Astrocyte (in vitro differentiated cells and primary cell): ENCODE measurements at regions not wholly inside any gene's neighbourhood (a gene's known extent, or its start where the extent isn't known, plus 50 kb on each side); places are given as distances from the start of the nearest gene placed in this dataset.

Source experiments
- DNase-seq: peaks from one replicate; pipeline ENCODE4 v3.0.0-alpha.2; 2010; ENCODE audit warnings: low read depth
- FAIRE-seq: peaks from 2 replicates; lab custom pipeline; 2011; peaks lifted over from hg19 to GRCh38; lab: Jason Lieb, UNC
- H2AFZ ChIP-seq: 2 replicates; pipeline ENCODE4 v1.6.0; 2012; ENCODE audit warnings: low read depth, low read length, inconsistent platforms
- H3K27ac ChIP-seq: 2 replicates; pipeline ENCODE4 v1.5.1; 2011; ENCODE audit warnings: low read depth, low read length, inconsistent platforms
- H3K27me3 ChIP-seq: 2 replicates; pipeline ENCODE4 v1.6.0; 2011; ENCODE audit warnings: low read length, inconsistent platforms; ENCODE audit not compliant: insufficient read depth
- H3K36me3 ChIP-seq: 2 replicates; pipeline ENCODE4 v1.5.1; 2011; ENCODE audit warnings: low read length, inconsistent platforms; ENCODE audit not compliant: insufficient read depth
- H3K4me1 ChIP-seq: 2 replicates; pipeline ENCODE4 v1.5.1; 2011; ENCODE audit warnings: low read length, inconsistent platforms; ENCODE audit not compliant: insufficient read depth
- H3K4me2 ChIP-seq: 2 replicates; pipeline ENCODE4 v1.6.0; 2012; ENCODE audit warnings: low read length, inconsistent platforms
- H3K4me3 ChIP-seq: 2 replicates; pipeline ENCODE4 v1.5.1; 2011; ENCODE audit warnings: low read depth, mild to moderate bottlenecking, low read length, inconsistent platforms; ENCODE audit not compliant: insufficient read depth
- H3K79me2 ChIP-seq: 2 replicates; pipeline ENCODE4 v1.6.0; 2012; ENCODE audit warnings: mild to moderate bottlenecking, low read length, inconsistent platforms; ENCODE audit not compliant: insufficient read depth
- H3K9ac ChIP-seq: 2 replicates; pipeline ENCODE4 v1.6.0; 2012; ENCODE audit warnings: mild to moderate bottlenecking, low read length, inconsistent platforms
- H3K9me3 ChIP-seq: 2 replicates; pipeline ENCODE4 v1.5.1; 2012; ENCODE audit warnings: low read depth, mild to moderate bottlenecking, low read length, inconsistent platforms; ENCODE audit not compliant: insufficient read depth
- H4K20me1 ChIP-seq: 2 replicates; pipeline ENCODE4 v1.6.0; 2012; ENCODE audit warnings: low read length, inconsistent platforms; ENCODE audit not compliant: insufficient read depth
- H3K27ac Mint-ChIP-seq: one replicate; pipeline ENCODE4 v1.8.0; 2021; ENCODE audit warnings: mild to moderate bottlenecking, mixed read lengths; ENCODE audit not compliant: unreplicated experiment
- H3K27me3 Mint-ChIP-seq: one replicate; pipeline ENCODE4 v1.8.0; 2021; ENCODE audit warnings: low read depth, mixed read lengths; ENCODE audit not compliant: unreplicated experiment
- H3K36me3 Mint-ChIP-seq: one replicate; pipeline ENCODE4 v1.8.0; 2021; ENCODE audit warnings: low read depth, mixed read lengths; ENCODE audit not compliant: unreplicated experiment
- H3K4me1 Mint-ChIP-seq: one replicate; pipeline ENCODE4 v1.8.0; 2021; ENCODE audit warnings: low read depth, mixed read lengths; ENCODE audit not compliant: unreplicated experiment
- H3K4me3 Mint-ChIP-seq: one replicate; pipeline ENCODE4 v1.8.0; 2021; ENCODE audit warnings: mild to moderate bottlenecking, moderate library complexity, mixed read lengths; ENCODE audit not compliant: unreplicated experiment
- H3K9me3 Mint-ChIP-seq: one replicate; pipeline ENCODE4 v1.8.0; 2021; ENCODE audit warnings: mild to moderate bottlenecking, mixed read lengths; ENCODE audit not compliant: unreplicated experiment
- EZH2 ChIP-seq: IDR thresholded peaks from 2 replicates; pipeline ENCODE4 v1.6.1; 2012; ENCODE audit warnings: mild to moderate bottlenecking, low read length, inconsistent platforms; ENCODE audit not compliant: insufficient read depth
- TF ChIP-seq, protein P1 (sequence below): IDR thresholded peaks from 2 replicates; pipeline ENCODE4 v1.5.1; 2011; ENCODE audit warnings: low read depth, mild to moderate bottlenecking, inconsistent platforms, low read length, moderate library complexity; ENCODE audit not compliant: insufficient read depth

DNA sequence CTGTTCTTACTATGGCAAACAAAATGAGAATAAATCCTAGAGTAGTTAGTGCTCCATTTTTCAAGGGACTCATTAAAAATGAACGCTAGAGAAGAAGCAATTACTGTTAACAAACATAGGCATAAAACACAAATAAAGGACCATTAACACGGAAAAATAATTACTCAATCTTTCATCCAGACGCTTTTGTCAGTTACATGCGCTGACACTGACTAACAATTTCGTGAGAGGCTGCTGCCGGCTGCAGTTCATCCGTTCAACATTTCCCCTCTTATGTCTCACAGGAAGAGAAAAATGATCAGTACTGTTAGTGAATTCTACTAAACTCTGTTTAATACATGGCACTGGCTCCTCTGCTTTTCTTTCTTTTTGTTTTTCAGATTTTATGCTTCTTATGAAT lies 472.7 kb upstream of the FLRT2 start:
- Mint-ChIP-seq H3K4me3 (no peak overlapping the region), H3K4me1 (peaks cover 3% of the 10 kb centered on the region), H3K27ac (no peak overlapping the region), H3K27me3 (no peaks in the 10 kb centered on the region), H3K36me3 (no peaks in the 10 kb centered on the region), H3K9me3 (peaks cover 24% of the 10 kb centered on the region)
- Histone ChIP-seq H3K4me3 (no peak overlapping the region), H3K4me2 (no peak overlapping the region), H3K4me1 (no peaks in the 10 kb centered on the region), H2AFZ (no peak overlapping the region), H4K20me1 (no peaks in the 10 kb centered on the region), H3K27me3 (no peaks in the 10 kb centered on the region), H3K36me3 (no peaks in the 10 kb centered on the region), H3K9me3 (no peaks in the 10 kb centered on the region), H3K9ac (no peak overlapping the region), H3K27ac (no peak overlapping the region), H3K79me2 (no peaks in the 10 kb centered on the region)
- TF ChIP-seq EZH2 = no peak
- TF ChIP-seq, protein P1, sequence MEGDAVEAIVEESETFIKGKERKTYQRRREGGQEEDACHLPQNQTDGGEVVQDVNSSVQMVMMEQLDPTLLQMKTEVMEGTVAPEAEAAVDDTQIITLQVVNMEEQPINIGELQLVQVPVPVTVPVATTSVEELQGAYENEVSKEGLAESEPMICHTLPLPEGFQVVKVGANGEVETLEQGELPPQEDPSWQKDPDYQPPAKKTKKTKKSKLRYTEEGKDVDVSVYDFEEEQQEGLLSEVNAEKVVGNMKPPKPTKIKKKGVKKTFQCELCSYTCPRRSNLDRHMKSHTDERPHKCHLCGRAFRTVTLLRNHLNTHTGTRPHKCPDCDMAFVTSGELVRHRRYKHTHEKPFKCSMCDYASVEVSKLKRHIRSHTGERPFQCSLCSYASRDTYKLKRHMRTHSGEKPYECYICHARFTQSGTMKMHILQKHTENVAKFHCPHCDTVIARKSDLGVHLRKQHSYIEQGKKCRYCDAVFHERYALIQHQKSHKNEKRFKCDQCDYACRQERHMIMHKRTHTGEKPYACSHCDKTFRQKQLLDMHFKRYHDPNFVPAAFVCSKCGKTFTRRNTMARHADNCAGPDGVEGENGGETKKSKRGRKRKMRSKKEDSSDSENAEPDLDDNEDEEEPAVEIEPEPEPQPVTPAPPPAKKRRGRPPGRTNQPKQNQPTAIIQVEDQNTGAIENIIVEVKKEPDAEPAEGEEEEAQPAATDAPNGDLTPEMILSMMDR = no peak
- FAIRE-seq (peak; percentile 13), DNase-seq (no peak)

DNA sequence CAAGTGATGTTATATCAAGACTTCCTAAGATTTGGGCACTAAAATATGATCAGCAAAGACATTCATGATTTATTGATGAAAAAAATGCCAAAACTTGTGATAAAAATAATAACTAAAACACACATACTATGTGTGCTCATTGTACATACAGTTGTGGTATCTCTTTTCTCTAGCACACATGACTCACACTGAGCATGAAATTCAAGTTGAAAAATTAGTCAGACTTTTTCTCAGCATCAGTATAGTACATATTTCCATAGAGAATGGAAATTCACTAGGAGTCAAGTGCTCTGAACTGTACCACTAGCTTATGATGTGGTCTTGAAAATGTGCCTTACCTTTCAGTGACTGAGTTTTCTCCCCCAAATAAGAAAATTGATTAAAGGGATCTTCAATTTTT lies 471.8 kb upstream of the FLRT2 start:
- no peaks in the 10 kb centered on the region for H3K27me3 ChIP-seq
- H3K9ac ChIP-seq = no peak overlapping the region
- no peaks in the 10 kb centered on the region for H3K27me3 Mint-ChIP-seq
- no peaks in the 10 kb centered on the region for H3K4me1 ChIP-seq
- no peak overlapping the region for H3K4me3 ChIP-seq
- H3K4me1 Mint-ChIP-seq = peaks cover 3% of the 10 kb centered on the region
- FAIRE-seq = no peak
- DNase-seq = peak; percentile 33
- H3K9me3 Mint-ChIP-seq = peaks cover 21% of the 10 kb centered on the region
- H3K4me3 Mint-ChIP-seq = no peak overlapping the region
- no peak overlapping the region for H2AFZ ChIP-seq
- H3K36me3 Mint-ChIP-seq = no peaks in the 10 kb centered on the region
- H3K27ac Mint-ChIP-seq = no peak overlapping the region
- H3K79me2 ChIP-seq = no peaks in the 10 kb centered on the region
- no peaks in the 10 kb centered on the region for H4K20me1 ChIP-seq
- H3K36me3 ChIP-seq = no peaks in the 10 kb centered on the region
- no peak overlapping the region for H3K4me2 ChIP-seq
- no peak overlapping the region for H3K27ac ChIP-seq
- no peaks in the 10 kb centered on the region for H3K9me3 ChIP-seq
- TF ChIP-seq, protein P1 = no peak
- TF ChIP-seq EZH2 = no peak

GRCh38 chr14:85060121-85060520 lies 469.8 kb upstream of the FLRT2 start:
- Histone ChIP-seq H3K9ac (no peak overlapping the region), H4K20me1 (no peaks in the 10 kb centered on the region), H3K27ac (no peak overlapping the region), H3K9me3 (no peaks in the 10 kb centered on the region), H3K36me3 (no peaks in the 10 kb centered on the region), H3K4me3 (no peak overlapping the region), H2AFZ (no peak overlapping the region), H3K79me2 (no peaks in the 10 kb centered on the region), H3K27me3 (no peaks in the 10 kb centered on the region), H3K4me1 (no peaks in the 10 kb centered on the region), H3K4me2 (no peak overlapping the region)
- TF ChIP-seq EZH2 = no peak
- TF ChIP-seq, protein P1 = no peak
- H3K27me3 Mint-ChIP-seq = no peaks in the 10 kb centered on the region
- H3K4me1 Mint-ChIP-seq = peaks cover 3% of the 10 kb centered on the region
- no peak overlapping the region for H3K27ac Mint-ChIP-seq
- DNase-seq (no peak), FAIRE-seq (no peak)
- H3K4me3 Mint-ChIP-seq = no peak overlapping the region
- peaks cover 6% of the 10 kb centered on the region for H3K9me3 Mint-ChIP-seq
- no peaks in the 10 kb centered on the region for H3K36me3 Mint-ChIP-seq
